ENCODE measurements at regions not wholly inside any gene's neighbourhood (a gene's known extent, or its start where the extent isn't known, plus 50 kb on each side); places are given as distances from the start of the nearest gene placed in this dataset.

DNA sequence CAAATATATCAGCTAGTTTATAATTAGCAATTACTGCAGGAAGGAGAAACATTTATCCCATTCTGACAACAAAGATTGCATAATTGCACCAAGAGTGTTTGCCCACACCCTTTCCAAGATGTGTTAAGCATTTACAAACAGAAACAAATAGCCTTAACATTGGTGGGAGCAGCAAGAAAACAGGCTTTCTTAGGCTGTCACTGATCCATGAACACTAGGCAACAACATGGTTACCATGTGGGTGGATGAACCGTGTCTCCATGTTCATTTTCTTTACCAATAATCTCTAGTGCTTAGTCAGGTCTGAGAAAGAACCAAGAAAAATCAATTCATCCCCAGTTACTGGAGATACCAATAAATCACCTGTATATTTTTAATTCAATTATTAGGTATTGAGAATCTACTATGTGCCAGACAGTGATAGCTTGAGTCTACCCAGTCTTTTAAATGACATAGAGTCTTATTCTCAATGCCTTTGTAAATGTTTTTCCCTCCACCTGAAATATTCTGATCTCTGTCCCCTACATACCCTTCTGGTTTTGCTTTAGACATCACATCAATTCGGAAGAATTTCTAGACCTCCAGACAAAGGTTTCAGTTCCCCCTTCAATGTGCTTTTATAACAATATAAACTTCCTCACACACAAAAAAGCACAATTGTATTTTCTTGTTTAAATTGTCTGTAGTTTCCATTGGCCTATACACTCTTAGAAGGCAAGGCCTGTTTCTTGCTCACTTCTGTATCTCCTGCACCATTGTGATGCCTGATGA, 286.6 kb downstream of the PPP1R2C start:
- no peak for TF ChIP-seq EZH2 (IDR thresholded peaks at IDR 0.05; ENCODE audit: borderline replicate concordance, low read depth, low read length, severe bottlenecking)
- H3K27me3 ChIP-seq (ENCODE audit: insufficient read depth, low read length, poor library complexity), result no peaks in the 10 kb centered on the region

GRCh38 chrX:42490111-42490510, 287.9 kb downstream of the PPP1R2C start:
- no peaks in the 10 kb centered on the region for H3K4me1 ChIP-seq (ENCODE audit: insufficient read depth, low read length)
- ATAC-seq (ENCODE audit: insufficient read depth, low read depth) (no peak), DNase-seq (no peak)
- H2AFZ ChIP-seq (ENCODE audit: low read depth, low read length), result no peak overlapping the region
- H4K20me1 ChIP-seq (ENCODE audit: insufficient read depth, low read length), result no peaks in the 10 kb centered on the region
- H3K27ac ChIP-seq (ENCODE audit: low read length), result no peak overlapping the region
- H3K27me3 ChIP-seq (ENCODE audit: insufficient read depth, low read length, poor library complexity), result no peaks in the 10 kb centered on the region
- H3K79me2 ChIP-seq (ENCODE audit: insufficient read depth, low read length), result no peaks in the 10 kb centered on the region
- H3K9ac ChIP-seq (ENCODE audit: low read depth, low read length), result no peak overlapping the region
- no peak for TF ChIP-seq EZH2 (IDR thresholded peaks at IDR 0.05; ENCODE audit: borderline replicate concordance, low read depth, low read length, severe bottlenecking)
- no peak for TF ChIP-seq CTCF (IDR thresholded peaks at IDR 0.05; ENCODE audit: borderline replicate concordance, extremely low read depth, low read length, poor library complexity, severe bottlenecking)
- no peaks in the 10 kb centered on the region for H3K9me3 ChIP-seq (ENCODE audit: insufficient read depth, low read length, severe bottlenecking)
- no peaks in the 10 kb centered on the region for H3K36me3 ChIP-seq (ENCODE audit: insufficient read depth, low read length)
- H3K4me3 ChIP-seq (ENCODE audit: low read depth in 1 of 2, low read length in 2 of 2), result no peak overlapping the region
- no peak overlapping the region for H3K4me2 ChIP-seq (ENCODE audit: insufficient read depth, low read length)

More for the DNA sequence above, 286.6 kb downstream of the PPP1R2C start:
- Histone ChIP-seq H3K4me3 (ENCODE audit: low read depth in 1 of 2, low read length in 2 of 2) (no peak overlapping the region), H3K79me2 (ENCODE audit: insufficient read depth, low read length) (no peaks in the 10 kb centered on the region), H2AFZ (ENCODE audit: low read depth, low read length) (no peak overlapping the region), H3K4me1 (ENCODE audit: insufficient read depth, low read length) (no peaks in the 10 kb centered on the region), H3K9ac (ENCODE audit: low read depth, low read length) (no peak overlapping the region), H3K9me3 (ENCODE audit: insufficient read depth, low read length, severe bottlenecking) (no peaks in the 10 kb centered on the region), H3K27ac (ENCODE audit: low read length) (no peak overlapping the region), H3K4me2 (ENCODE audit: insufficient read depth, low read length) (no peak overlapping the region), H4K20me1 (ENCODE audit: insufficient read depth, low read length) (no peaks in the 10 kb centered on the region), H3K36me3 (ENCODE audit: insufficient read depth, low read length) (no peaks in the 10 kb centered on the region)
- DNase-seq, result no peak
- no peak for ATAC-seq (ENCODE audit: insufficient read depth, low read depth)

GRCh38 chrX:42485601-42486000, 292.4 kb downstream of the PPP1R2C start:
- ATAC-seq (ENCODE audit: insufficient read depth, low read depth) (no peak), DNase-seq (no peak)
- Histone ChIP-seq H3K36me3 (ENCODE audit: insufficient read depth, low read length) (no peaks in the 10 kb centered on the region), H3K27me3 (ENCODE audit: insufficient read depth, low read length, poor library complexity) (no peaks in the 10 kb centered on the region), H3K4me1 (ENCODE audit: insufficient read depth, low read length) (no peaks in the 10 kb centered on the region), H3K4me3 (ENCODE audit: low read depth in 1 of 2, low read length in 2 of 2) (no peak overlapping the region), H3K9me3 (ENCODE audit: insufficient read depth, low read length, severe bottlenecking) (no peaks in the 10 kb centered on the region), H3K9ac (ENCODE audit: low read depth, low read length) (no peak overlapping the region), H3K4me2 (ENCODE audit: insufficient read depth, low read length) (no peak overlapping the region), H4K20me1 (ENCODE audit: insufficient read depth, low read length) (no peaks in the 10 kb centered on the region), H3K79me2 (ENCODE audit: insufficient read depth, low read length) (no peaks in the 10 kb centered on the region), H2AFZ (ENCODE audit: low read depth, low read length) (no peak overlapping the region), H3K27ac (ENCODE audit: low read length) (no peak overlapping the region)
- TF ChIP-seq CTCF (IDR thresholded peaks at IDR 0.05; ENCODE audit: borderline replicate concordance, extremely low read depth, low read length, poor library complexity, severe bottlenecking), result no peak
- no peak for TF ChIP-seq EZH2 (IDR thresholded peaks at IDR 0.05; ENCODE audit: borderline replicate concordance, low read depth, low read length, severe bottlenecking)

- Histone ChIP-seq H3K27me3 (ENCODE audit: insufficient read depth, low read length, poor library complexity) (no peaks in the 10 kb centered on the region), H3K4me2 (ENCODE audit: insufficient read depth, low read length) (no peak overlapping the region), H3K9me3 (ENCODE audit: insufficient read depth, low read length, severe bottlenecking) (no peaks in the 10 kb centered on the region), H4K20me1 (ENCODE audit: insufficient read depth, low read length) (no peaks in the 10 kb centered on the region), H3K27ac (ENCODE audit: low read length) (no peak overlapping the region), H3K9ac (ENCODE audit: low read depth, low read length) (no peak overlapping the region), H2AFZ (ENCODE audit: low read depth, low read length) (no peak overlapping the region), H3K79me2 (ENCODE audit: insufficient read depth, low read length) (no peaks in the 10 kb centered on the region), H3K4me1 (ENCODE audit: insufficient read depth, low read length) (no peaks in the 10 kb centered on the region), H3K36me3 (ENCODE audit: insufficient read depth, low read length) (no peaks in the 10 kb centered on the region), H3K4me3 (ENCODE audit: low read depth in 1 of 2, low read length in 2 of 2) (no peak overlapping the region)
- DNase-seq (no peak), ATAC-seq (ENCODE audit: insufficient read depth, low read depth) (no peak)
- TF ChIP-seq CTCF (IDR thresholded peaks at IDR 0.05; ENCODE audit: borderline replicate concordance, extremely low read depth, low read length, poor library complexity, severe bottlenecking) (no peak), EZH2 (IDR thresholded peaks at IDR 0.05; ENCODE audit: borderline replicate concordance, low read depth, low read length, severe bottlenecking) (no peak)
Observed at GRCh38 chrX:42484233-42484632, 293.7 kb downstream of the PPP1R2C start.
